GM12872 (cell line): ENCODE measurements at regions not wholly inside any gene's neighbourhood (a gene's known extent, or its start where the extent isn't known, plus 50 kb on each side); places are given as distances from the start of the nearest gene placed in this dataset.

Source experiments
- CTCF ChIP-seq: IDR thresholded peaks from 3 replicates; pipeline ENCODE4 v1.5.1; 2011; ENCODE audit warnings: low read depth, mild to moderate bottlenecking, low read length, moderate library complexity; ENCODE audit not compliant: insufficient read depth

GRCh38 chr1:157227700-157228099 is 89.5 kb upstream of the ETV3 start:
- TF ChIP-seq CTCF, result no peak

GRCh38 chr1:157226739-157227138 is 88.5 kb upstream of the ETV3 start:
- no peak for TF ChIP-seq CTCF

- TF ChIP-seq CTCF, result no peak
Observed at GRCh38 chr1:157219600-157219999, 81.4 kb upstream of the ETV3 start.

GRCh38 chr1:157219182-157219581 is 81.0 kb upstream of the ETV3 start:
- no peak for TF ChIP-seq CTCF

- no peak for TF ChIP-seq CTCF
Observed at GRCh38 chr1:157218671-157219070, 80.5 kb upstream of the ETV3 start.

- TF ChIP-seq CTCF, result no peak
Observed at GRCh38 chr1:157217486-157217885, 79.3 kb upstream of the ETV3 start.

- no peak for TF ChIP-seq CTCF
Observed at GRCh38 chr1:157213836-157214235, 75.6 kb upstream of the ETV3 start.

- no peak for TF ChIP-seq CTCF
Observed at GRCh38 chr1:157209514-157209913, 71.3 kb upstream of the ETV3 start.
